Prostate gland (tissue), 2 donors: ENCODE measurements at regions not wholly inside any gene's neighbourhood (a gene's known extent, or its start where the extent isn't known, plus 50 kb on each side); places are given as distances from the start of the nearest gene placed in this dataset.

Experiments used
- DNase-seq: peaks from one replicate; pipeline ENCODE4 v3.0.0-alpha.2; 2019; ENCODE audit warnings: low spot score
- H3K27ac ChIP-seq, 2 donors: fragments of 200-600 bp; sonication (generic); 2 replicates each; pipeline ENCODE4 v1.5.1; 2017 to 2019
- H3K27me3 ChIP-seq: fragments of 200-600 bp; sonication (generic); replicated peaks from 2 replicates; pipeline ENCODE4 v1.5.1; 2019; ENCODE audit not compliant: insufficient read depth
- H3K36me3 ChIP-seq, 2 donors: fragments of 200-600 bp; sonication (generic); 1 replicate in 1 of 2; 2 replicates in 1 of 2; pipeline versions ENCODE4 v1.5.1 to v1.8.1; 2017 to 2019
- H3K4me1 ChIP-seq: fragments of 200-600 bp; sonication (generic); replicated peaks from 2 replicates; pipeline ENCODE4 v1.5.1; 2019
- H3K4me3 ChIP-seq, 2 donors: fragments of 200-600 bp; sonication (generic); 2 replicates each; pipeline ENCODE4 v1.5.1; 2017 to 2019
- H3K9me3 ChIP-seq: fragments of 200-600 bp; sonication (generic); 2 replicates; pipeline ENCODE4 v1.5.1; 2017
- CTCF ChIP-seq, 4 experiments: fragments of 200-600 bp in 2 of 4; fragments of 450-650 bp in 2 of 4; sonication (generic) in 2 of 4; IDR thresholded peaks; 1 replicate in 3 of 4; 2 replicates in 1 of 4; pipeline ENCODE4 v1.5.1; 2016 to 2019; ENCODE audit warnings: antibody characterized with exemption in 4 of 4, mild to moderate bottlenecking in 2 of 4, moderate library complexity in 2 of 4
- POLR2A ChIP-seq: fragments of 450-650 bp; IDR thresholded peaks from one replicate; pipeline ENCODE4 v1.6.1; 2016; ENCODE audit warnings: antibody characterized with exemption, mild to moderate bottlenecking
- POLR2AphosphoS5 ChIP-seq: sonication (generic); formaldehyde crosslinking; IDR thresholded peaks from one replicate; pipeline ENCODE4 v1.6.1; 2017; ENCODE audit warnings: antibody characterized with exemption
- WGBS: methylation state at CpG from one replicate; pipeline ENCODE4 v1.1.5; 2018; 5-methylcytosine and 5-hydroxymethylcytosine counted together
- intact Hi-C: fragments of 100-400 bp; cut with DNase I; formaldehyde crosslinking; loops from one replicate; pipeline ENCODE4 v1.14.2; 2022

DNA sequence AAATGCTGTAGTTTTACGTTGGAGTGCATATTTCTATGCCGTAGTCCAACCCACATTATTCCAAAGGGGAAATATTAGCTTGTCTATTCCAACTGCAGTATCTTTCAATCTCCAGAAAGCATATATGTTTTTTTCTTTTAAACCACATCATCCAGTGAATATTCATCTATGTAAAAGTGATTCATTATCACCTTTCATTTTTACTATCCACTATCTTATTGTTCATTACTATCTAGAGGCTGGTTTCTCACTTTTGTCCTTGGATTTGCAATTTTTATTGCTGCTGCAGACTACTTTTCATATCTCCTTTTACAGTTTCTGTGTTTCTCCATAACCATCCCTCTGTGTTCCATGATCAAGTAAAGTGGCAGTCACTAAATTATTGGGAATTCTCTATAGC is 1097.2 kb upstream of the TENM4 start:
- Histone ChIP-seq H3K27ac (no peak overlapping the region), H3K27me3 (no peaks in the 10 kb centered on the region), H3K4me1 (no peaks in the 10 kb centered on the region), H3K36me3 (no peaks in the 10 kb centered on the region), H3K9me3 (no peaks in the 10 kb centered on the region), H3K4me3 (no peak overlapping the region)
- whole genome bisulfite sequencing, result 77% methylated on average over 2 of the region's 2 CpGs
- TF ChIP-seq POLR2AphosphoS5 (no peak), CTCF (IDR thresholded peaks at IDR 0.05) (no peak), POLR2A (no peak)
- no peak for DNase-seq
- intact Hi-C loops, result no loop called here

DNA sequence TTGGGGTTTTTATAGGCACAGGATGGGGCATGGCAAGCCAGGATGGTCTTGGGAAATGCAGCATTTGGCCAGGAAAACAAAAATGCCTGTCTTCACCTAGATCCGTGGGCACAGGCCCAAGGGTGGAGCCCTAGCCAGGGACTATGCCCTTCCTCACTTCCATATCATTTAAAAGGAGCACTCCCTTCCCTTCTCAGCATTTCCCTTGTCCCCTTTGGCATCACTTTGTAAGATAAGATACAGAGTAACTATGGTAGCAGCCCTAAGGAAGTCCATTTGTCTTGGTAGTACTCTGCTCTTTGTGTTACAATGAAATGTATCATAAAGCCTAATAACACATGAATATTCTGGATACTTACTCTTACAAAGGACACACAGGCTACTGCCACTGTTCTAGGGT is 1092.6 kb upstream of the TENM4 start:
- no peaks in the 10 kb centered on the region for H3K27me3 ChIP-seq
- intact Hi-C loops, result no loop called here
- WGBS, result 80% methylated on average over 1 of the region's 1 CpG
- no peaks in the 10 kb centered on the region for H3K4me1 ChIP-seq
- H3K27ac ChIP-seq, result no peak overlapping the region
- H3K36me3 ChIP-seq, result no peaks in the 10 kb centered on the region
- no peak overlapping the region for H3K4me3 ChIP-seq
- DNase-seq, result no peak
- no peaks in the 10 kb centered on the region for H3K9me3 ChIP-seq
- TF ChIP-seq CTCF (IDR thresholded peaks at IDR 0.05) (no peak), POLR2AphosphoS5 (no peak), POLR2A (no peak)

- no peaks in the 10 kb centered on the region for H3K27me3 ChIP-seq
- DNase-seq, result no peak
- WGBS, result 97% methylated on average over 21 of the region's 21 CpGs
- TF ChIP-seq POLR2A (no peak), CTCF (IDR thresholded peaks at IDR 0.05) (no peak), POLR2AphosphoS5 (no peak)
- no peak overlapping the region for H3K4me3 ChIP-seq
- H3K27ac ChIP-seq, result no peak overlapping the region
- no peaks in the 10 kb centered on the region for H3K9me3 ChIP-seq
- intact Hi-C loops, result no loop called here
- H3K36me3 ChIP-seq, result no peaks in the 10 kb centered on the region
- no peaks in the 10 kb centered on the region for H3K4me1 ChIP-seq
Measured at GRCh38 chr11:80532633-80533232, 1091.9 kb upstream of the TENM4 start.

GRCh38 chr11:80529726-80530125 is 1088.9 kb upstream of the TENM4 start:
- 40% methylated on average over 4 of the region's 4 CpGs for WGBS
- Histone ChIP-seq H3K27me3 (no peaks in the 10 kb centered on the region), H3K9me3 (no peaks in the 10 kb centered on the region), H3K4me3 (no peak overlapping the region), H3K4me1 (no peaks in the 10 kb centered on the region), H3K27ac (no peak overlapping the region), H3K36me3 (no peaks in the 10 kb centered on the region)
- TF ChIP-seq POLR2A, result no peak
- no peak for TF ChIP-seq POLR2AphosphoS5
- TF ChIP-seq CTCF (IDR thresholded peaks at IDR 0.05), result no peak
- intact Hi-C loops, result no loop called here
- DNase-seq, result no peak

DNA sequence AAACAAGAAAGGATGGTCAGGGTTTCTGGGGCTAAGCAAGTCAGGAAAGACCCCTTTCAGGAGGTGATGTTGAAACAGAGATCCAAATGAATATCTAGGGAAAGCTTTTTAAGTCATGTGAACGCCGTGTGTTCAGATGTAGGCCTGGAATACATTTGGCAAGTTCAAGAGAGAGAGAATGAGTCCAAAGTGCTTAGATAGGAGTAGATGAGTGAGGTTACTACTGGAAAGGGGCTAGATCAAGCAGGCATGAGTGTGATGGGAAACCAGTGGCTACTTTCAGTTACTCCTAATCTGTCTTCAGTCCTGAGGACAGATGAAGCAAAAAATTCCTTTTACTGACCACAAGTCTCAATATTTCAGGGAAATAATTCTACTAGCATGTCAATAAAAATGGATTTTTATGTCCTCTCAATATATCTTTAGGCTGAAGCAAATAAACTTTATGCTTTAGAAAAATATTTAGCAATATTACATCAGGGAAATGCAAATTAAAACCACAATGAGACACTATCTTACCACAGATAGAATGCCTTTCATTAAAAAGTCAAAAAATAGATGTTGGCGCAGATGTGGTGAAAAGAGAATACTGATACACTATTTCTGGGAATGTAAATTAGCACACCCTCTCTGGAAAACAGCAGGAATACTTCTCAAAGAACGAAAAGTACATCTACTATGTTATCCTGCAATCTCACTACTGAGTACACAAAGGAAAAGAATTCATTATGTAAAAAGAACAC is 1085.0 kb upstream of the TENM4 start:
- Histone ChIP-seq H3K4me1 (no peaks in the 10 kb centered on the region), H3K9me3 (no peaks in the 10 kb centered on the region), H3K27ac (no peak overlapping the region), H3K4me3 (no peak overlapping the region), H3K36me3 (no peaks in the 10 kb centered on the region), H3K27me3 (no peaks in the 10 kb centered on the region)
- 63% methylated on average over 4 of the region's 4 CpGs for WGBS
- intact Hi-C loops, result no loop called here
- DNase-seq, result no peak
- TF ChIP-seq CTCF (IDR thresholded peaks at IDR 0.05), result no peak
- TF ChIP-seq POLR2AphosphoS5, result no peak
- TF ChIP-seq POLR2A, result no peak
